Stimulated activated CD8-positive, alpha-beta memory T cell treated with anti-CD3 and anti-CD28 coated beads, Interleukin-7, amount 100 ng/mL, for 24 hours (primary cell): ENCODE measurements at regions not wholly inside any gene's neighbourhood (a gene's known extent, or its start where the extent isn't known, plus 50 kb on each side); places are given as distances from the start of the nearest gene placed in this dataset.
"Not testable (repeated sequence)": the region's sequence is repeated elsewhere in the genome, so short reads cannot be mapped to it uniquely, and the experiment has no call there.

Experiments
- DNase-seq: peaks from one replicate; pipeline ENCODE4 v3.0.0-alpha.2; 2020; ENCODE audit warnings: low read depth

DNA sequence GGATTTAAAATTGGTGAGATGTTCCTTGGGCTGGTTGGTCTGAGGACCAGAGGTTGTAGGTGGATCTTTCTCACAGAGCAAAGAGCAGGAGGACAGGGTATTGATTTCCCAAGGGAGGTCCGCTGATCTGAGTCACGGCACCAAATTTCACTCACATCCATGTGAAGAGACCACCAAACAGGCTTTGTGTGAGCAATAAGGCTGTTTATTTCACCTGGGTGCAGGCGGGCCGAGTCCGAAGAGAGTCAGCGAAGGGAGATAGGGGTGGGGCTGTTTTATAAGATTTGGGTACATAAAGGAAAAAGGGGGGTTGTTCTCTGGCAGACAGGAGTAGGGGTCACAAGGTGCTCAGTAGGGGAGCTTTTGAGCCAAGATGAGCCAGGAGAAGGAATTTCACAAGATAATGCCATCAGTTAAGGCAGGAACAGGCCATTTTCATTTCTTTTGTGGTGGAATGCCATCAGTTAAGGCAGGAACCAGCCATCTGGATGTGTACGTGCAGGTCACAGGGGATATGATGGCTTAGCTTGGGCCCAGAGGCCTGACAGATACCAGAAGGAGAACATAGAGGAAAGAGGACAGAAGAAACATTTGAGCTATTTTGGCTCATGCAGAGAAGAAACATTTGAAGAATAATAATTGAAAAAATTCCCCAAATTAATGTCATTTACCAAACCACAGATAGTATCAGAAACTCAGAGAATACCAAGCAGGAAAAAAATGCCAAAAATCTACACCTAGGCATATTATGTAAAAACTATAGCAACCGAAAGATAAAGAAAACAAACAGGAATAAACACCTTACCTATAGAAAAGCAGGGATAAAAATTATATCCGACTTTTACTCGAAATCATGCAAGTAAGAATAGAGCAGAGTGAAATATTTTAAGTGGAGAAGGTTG is 585.2 kb upstream of the MDGA2 start:
- not testable (repeated sequence) for DNase-seq

DNA sequence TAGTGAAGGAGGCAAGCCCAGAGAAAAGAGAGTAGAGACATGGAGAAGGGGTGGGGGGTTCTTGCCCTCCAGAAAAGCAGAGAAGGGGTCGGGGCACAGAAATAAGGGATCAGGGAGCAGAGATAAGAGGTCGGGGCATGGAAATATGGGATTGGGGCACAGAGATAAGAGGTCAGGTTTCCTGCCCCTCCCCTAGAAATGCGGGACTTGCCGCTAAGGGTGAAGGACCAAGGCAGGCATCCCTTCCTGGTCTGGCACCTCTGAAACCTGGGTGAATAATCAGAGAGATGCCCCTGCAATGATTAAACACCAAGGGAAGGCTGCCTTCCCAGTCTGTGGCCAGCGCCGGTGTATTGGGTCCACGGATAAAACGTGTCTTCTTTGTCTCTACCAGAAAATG is 584.5 kb upstream of the MDGA2 start:
- not testable (repeated sequence) for DNase-seq

DNA sequence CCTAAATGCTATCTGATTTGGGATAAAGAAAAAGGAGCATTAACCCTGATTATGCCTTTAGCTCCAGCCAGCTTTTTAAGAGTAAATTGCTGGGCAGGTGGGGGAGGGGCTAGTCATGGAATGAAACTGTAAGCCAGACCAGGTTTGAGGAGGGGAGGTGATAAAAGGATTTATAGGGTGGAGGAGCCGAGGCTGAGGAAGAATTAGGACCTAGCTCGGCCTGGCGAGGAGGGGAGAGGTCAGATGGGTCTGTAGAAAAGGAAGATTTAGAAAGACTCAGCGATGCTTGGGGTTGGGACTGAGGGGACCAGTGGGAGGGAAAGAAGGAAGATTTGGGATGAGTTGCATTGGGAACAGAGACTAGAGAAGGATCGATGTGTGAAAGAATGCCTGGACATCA is 583.8 kb upstream of the MDGA2 start:
- DNase-seq: not testable (repeated sequence)

DNA sequence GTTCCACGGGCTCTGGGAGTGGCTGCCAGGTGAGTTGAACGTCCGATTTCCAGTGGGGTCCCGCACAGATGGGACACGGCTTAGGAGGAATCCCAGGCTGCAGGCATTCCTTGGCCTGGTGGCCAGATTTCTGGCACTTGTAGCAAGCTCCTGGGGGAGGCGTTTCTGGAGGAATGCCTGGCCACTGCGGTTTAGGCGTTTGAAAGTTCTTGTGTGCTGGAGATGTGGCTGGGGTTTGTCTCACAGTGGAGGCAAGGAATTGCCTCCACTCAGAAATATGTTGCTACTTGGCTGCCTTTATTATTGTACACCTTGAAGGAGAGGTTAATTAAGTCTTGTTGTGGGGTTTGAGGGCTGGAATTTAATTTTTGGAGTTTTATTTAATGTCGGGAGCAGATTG is 583.3 kb upstream of the MDGA2 start:
- DNase-seq: not testable (repeated sequence)

DNA sequence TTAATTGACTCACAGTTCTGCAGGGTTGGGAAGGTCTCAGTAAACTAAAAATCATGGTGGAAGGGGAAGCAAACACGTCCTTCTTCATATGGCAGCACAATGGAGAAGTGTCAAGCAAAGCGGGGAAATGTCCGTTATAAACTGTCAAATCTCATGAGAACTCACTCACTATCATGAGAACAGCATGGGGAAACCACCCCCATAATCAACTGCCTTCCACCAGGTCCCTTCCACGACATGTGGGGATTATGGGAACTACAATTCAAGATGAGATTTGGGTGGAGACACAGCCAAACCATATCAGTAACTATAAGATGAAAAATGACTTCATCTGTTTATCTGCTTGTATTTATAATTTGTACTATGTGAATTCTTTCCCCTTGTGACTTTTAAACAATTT is 577.6 kb upstream of the MDGA2 start:
- no peak for DNase-seq

DNA sequence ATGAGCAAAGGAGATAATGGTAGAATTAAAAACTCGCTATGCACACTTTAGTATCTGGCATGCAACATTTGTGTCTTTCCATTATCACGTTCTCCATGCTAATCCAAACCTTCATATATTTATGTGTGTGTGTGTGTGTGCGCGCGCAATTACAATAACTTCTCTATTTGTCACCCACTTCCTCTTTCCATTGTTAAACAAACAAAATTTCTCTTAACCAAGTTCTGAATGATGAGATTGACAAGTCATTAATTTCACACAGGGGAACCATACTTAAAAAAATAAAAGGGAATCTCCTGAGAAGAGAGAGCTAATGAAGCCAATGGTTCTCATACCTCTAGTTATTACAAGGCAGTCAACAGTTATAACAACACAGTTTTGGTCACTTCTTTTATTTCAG is 575.9 kb upstream of the MDGA2 start:
- DNase-seq: no peak

DNA sequence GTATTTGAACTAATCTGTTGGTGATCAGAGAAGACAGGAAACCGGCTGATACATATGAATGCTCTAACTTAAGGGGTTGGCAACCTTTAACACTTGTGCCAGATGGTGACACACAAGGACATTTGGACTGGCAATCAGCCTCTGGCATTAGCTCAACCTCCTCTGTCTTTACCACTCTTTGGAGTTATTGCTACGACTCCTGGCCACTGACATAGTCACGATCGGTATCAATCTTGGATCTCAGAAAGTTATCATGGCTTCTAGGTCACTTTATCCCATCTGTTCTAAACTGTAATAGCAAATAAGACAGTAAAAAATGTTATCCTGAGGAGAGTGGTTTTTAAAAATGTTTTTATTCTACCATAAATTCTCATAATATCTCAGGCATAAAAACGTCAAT is 575.2 kb upstream of the MDGA2 start:
- no peak for DNase-seq

DNA sequence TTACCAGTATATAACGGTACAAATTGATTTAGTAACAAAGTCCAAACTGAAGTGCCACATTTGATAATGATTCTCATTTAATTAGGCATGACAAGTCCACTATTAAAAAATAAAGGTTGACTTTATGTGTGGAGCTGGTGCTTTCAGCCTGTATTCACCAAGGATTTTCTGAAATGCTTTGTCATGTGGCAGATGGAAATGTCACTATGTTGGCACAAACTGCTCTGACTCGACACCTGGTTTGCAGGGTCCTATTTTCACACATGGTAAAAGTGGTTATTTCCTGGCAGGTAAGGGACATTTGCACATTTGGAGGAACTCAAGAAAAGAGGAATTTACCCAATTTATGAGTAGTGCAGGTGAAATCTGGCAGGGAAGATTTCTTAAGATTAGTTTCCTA is 572.6 kb upstream of the MDGA2 start:
- DNase-seq: no peak

DNA sequence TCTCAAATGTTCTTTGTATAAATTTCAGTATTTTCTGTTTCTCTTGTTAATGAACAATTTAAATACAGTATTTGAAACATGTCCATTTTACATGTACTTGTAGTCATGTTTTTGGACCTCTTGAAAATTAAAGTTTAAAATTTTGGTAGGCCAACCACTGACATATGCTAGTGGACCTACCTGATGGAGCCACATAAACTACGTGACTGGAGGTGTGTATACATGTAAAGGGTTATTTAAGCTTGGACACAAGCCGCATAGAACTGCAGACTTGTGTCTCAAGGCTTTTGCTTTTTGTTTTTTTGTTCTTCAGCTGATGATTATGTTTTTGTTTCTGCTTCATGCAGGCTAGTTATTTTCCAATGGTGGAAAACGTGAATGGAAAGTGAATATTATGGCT is 568.5 kb upstream of the MDGA2 start:
- DNase-seq: no peak

DNA sequence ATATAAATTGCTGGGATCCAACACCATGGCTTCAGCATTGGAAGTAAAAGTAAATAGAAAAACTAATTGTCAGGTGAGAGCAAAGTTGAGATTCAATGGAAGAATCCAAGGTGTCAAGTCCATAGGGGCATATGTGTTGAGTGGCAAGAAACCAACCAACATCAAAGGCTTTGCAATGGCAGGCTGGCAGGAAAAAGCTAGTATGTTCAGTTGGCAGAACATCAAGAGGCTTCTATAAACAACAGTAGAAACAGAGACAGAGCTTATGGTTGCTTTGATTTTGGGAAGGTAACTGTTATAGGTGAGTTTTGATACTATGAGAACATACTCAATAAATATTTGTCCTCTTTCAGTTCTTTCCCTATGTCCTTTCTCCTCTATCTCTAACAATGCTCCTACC is 553.7 kb upstream of the MDGA2 start:
- no peak for DNase-seq

DNA sequence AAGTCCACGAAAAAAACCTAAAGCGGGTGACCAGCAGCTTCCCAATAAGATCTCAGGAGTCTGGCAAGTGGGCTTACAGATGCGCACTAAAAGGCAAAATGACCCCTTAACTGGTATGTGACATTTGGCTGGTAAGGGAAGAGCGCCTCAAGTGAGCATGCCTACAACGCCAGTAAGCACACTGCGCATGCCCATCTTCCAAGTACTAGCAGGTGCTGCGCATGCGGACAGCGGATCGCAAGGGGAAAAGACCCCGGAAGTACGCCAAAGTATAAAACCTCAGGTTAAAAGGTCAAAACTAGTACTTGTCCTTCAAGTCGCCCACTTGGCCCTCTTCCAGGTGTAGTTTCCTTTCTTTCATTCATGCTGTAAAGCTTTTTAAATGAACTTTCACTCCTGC is 518.5 kb upstream of the MDGA2 start:
- no peak for DNase-seq

DNA sequence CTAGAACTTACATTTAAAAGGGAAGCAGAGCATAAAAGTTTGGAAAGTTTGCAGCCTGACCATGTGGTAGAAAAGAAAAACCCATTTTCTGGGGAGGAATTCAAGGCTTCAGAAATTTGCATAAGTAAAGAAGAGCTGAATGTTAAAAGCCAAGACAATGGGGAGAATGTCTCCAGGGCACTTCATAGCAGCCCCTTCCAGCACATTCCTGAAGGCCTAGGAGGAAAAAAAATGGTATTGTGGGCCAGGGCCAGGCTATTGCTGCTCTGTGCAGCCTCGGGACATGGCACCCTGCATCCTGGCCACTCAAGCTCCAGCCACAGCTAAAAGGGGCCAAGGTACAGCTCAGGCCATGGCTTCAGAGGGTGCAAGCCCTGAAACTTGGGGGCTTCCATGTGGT is 474.2 kb upstream of the MDGA2 start:
- not testable (repeated sequence) for DNase-seq

DNA sequence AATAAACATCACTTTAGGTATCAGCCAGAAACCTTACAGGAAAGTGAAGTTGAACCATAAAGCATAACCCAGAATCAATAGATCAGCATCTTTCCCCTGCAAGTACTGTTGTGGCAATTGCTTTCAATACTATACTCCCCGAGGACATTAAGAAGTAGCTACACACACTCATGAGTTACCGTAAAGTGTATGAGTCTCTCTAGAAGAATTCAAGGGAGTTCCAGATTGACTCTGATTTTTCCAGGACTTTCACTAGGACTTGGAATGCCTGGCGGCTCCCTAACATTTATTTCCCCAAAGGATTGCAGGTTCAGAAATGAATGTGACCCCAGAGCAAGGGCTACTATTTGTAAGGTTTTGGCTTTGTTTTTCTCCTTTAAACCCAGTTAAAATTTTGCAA is 465.4 kb upstream of the MDGA2 start:
- no peak for DNase-seq

DNA sequence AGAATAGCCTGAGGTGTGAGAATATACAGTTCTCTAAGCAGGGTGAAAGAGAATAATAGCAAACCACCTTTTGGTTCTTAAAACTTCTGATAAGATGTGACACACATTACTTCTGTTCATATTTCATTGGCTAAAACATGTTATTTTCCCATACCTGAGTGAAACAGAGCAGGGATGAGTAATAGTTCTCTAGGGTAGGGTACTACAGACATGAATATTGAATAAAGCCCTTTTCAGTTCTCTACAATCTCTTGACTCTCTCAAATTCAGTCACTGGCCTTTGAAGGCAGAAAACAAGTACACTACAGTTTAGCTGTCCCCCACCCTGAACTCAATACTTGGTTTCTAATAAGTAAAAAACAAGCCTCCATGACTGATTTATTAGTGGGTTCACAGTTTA is 454.1 kb upstream of the MDGA2 start:
- no peak for DNase-seq

DNA sequence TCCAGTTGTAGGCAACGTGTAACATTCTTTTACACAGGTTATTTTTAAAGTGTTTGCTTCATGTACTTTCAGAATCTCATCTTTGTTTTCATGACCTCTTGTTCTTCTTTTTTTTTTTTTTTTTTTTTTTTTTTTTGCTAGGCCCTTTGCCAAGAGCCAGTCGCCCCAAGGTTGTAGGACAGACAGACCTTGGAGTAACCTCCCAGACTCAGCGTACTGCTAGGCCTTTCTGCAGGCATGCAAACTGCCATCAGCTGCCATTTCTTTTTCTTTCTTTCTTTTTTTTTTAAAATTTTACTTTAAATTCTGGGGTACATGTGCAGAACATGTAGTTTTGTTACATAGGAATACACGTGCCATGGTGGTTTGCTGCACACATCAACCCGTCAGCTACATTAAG is 452.3 kb upstream of the MDGA2 start:
- no peak for DNase-seq

DNA sequence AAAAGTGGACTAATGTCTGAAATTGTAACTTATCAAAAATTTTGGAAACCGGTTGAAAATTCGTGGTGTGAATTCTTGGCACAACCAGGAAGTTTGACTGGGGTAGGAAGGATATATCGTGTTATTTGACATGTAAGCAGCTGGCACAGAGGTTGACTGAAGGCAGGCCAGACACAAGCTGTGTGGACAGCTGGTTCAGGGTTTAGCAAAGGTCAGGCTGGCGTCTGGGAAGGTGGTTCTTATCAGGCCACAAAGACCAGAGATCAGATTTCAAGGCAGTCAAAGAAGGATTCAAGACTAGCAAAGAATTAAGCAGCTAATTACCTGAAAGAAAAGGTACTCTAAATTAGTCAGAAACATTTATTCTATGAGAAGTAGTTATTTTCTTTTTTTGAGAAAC is 450.2 kb upstream of the MDGA2 start:
- no peak for DNase-seq

DNA sequence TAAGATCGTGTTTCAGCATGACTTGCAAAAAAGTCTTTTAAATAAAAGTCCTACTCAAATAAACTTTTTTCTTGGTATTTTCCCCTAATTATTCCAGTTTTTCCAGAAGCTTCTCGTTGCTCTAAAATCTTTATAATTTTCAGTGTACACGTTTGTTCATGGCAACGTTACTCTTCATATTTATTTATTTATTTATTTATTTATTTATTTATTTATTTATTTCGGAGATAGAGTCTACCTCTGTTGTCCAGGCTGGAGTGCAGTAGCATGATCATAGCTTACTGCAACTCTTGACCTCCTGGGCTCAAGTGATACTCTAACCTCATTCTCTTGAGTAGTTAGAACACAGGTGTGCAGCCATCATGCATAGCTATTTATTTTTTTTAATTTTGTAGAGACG is 438.3 kb upstream of the MDGA2 start:
- DNase-seq: no peak

DNA sequence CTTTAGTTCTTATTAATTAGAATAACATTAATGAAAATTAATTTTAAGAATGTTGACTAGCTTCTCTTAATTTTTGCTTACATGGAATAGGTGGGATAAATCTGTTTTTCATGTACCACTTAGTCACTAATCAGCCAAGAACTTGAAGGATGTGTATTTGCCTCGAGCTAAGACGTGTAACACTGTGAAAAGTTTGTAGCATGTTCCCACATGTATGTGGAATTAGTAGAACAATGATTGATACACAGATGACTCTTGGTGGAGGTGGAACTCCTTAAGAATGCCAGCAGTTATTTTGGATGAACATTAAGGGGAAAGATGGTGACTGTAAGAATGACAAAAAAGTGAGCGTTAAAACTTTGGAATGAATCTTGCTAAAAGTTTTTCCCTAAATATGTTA is 435.7 kb upstream of the MDGA2 start:
- DNase-seq: no peak

DNA sequence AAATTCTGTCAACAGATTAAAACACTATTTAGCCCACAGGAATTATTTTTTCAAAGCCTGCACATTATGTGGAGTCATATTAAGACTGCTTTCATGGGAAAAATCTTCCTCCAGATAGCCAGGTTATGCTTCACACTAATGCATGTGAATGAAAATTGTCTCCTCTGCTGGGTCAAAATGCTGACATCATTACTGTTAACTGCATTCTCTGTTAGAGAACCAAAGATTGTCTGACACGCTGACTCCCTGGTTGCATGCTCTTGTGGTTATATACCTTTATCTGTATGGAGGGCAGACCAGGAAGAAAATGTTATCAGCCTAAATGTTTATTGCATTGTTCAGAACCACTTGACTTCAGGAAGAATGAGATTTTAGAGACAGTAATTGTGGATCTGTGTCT is 432.2 kb upstream of the MDGA2 start:
- no peak for DNase-seq

DNA sequence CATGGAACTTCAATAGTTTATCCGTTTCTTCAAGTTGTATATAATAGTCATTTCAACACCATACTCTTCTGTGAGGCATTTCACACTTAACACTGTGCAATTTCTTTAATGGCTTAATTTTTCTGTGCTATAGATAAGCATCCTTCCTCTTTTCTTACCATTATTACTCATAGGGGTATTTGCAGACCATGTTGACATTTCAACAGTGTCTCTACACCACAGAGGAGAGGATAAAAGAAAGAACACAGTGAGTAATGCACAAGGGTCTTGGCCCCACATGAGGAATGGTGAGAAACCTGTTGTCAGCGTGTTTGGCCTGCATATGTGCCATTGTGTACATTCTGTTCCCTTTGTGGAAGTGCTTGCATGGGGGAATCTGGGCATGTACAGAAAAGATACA is 421.5 kb upstream of the MDGA2 start:
- DNase-seq: no peak

DNA sequence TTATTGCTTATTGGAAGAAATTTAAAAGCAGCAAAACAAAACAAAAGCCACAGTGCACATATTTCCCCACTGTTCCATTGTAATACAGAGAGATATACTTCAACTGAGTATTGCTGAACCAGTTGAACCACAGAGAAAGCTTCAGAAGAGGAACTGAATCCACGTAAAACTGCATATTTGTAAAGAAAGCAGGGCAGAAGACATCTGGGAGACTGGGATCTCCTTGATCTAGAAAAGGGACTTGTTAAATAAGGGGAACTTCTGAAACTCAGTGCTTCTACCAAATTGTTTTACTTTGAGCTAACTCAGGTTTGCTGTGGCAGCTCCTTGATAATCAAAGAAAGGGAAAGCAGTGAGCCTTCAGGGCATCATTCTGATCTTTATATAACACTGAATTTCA is 411.1 kb upstream of the MDGA2 start:
- DNase-seq: no peak

DNA sequence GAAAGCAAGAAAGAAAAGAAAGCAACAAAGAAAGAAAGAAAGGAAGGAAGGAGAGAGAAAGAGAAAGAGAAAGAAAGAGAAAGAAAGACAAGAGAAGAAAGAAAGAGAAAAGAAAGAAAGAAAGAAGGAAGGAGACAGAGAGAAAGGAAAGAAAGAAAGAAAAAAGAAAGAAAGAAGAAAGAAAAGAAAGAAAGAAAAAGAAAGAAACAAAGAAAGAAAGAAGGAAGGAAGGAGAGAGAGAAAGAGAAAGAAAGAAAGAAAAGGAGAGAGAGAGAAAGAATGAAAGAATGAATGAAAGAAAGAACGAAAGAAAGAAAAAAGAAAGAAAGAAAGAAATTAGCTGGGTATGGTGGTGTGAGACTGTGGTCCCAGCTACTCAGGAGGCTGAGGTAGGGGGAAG is 400.1 kb upstream of the MDGA2 start:
- no peak for DNase-seq

DNA sequence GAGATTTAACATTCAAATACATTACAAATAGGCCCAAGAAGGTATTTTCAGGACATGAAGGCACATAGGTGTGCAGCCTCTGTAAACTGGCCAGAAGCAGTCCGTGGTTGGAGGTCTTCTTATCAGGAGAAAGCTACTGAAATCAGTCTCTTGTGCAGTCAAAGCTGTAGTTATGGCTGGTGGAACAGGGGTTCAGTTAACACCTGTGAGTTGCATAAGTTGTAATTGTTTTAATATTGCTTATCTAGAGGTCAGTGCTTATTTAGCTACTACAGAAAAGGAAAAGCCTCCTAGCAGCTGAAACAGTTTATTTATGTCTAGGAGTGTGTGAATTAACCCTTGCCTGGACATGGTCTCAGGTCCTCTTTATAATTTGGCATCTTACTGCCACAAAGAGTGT is 377.6 kb upstream of the MDGA2 start:
- no peak for DNase-seq

DNA sequence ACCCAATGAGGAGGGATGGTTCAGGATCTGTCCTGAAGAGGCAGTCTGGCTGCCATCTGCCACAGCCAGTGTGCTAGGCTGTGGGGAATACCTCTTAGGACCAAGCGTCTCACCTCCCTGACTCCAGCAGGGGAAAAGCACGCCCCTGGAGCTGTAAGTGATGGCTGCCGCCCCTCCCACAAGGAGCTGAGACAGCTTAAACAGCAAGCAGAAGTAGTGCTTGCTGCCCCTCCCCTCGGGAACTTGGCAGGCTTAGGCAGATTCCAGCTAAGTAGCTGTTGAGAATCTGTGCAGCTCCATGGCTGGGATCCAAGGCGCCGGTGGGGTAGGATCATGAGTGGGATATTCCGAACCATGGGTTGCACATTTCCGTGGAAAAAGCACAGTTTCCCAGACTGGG is 360.4 kb upstream of the MDGA2 start:
- DNase-seq: no peak
